DMS153 treated with DMSO at 0.1 percent for 48 hours (cell line): ENCODE measurements at regions not wholly inside any gene's neighbourhood (a gene's known extent, or its start where the extent isn't known, plus 50 kb on each side); places are given as distances from the start of the nearest gene placed in this dataset.
A peak's percentile ranks its signal among the peaks of the same experiment; 100 is the strongest.

Experiments used
- DNase-seq: peaks from one replicate; lab custom pipeline; 2025; ENCODE audit not compliant: unreplicated experiment; lab: John Stamatoyannopoulos, UW

DNA sequence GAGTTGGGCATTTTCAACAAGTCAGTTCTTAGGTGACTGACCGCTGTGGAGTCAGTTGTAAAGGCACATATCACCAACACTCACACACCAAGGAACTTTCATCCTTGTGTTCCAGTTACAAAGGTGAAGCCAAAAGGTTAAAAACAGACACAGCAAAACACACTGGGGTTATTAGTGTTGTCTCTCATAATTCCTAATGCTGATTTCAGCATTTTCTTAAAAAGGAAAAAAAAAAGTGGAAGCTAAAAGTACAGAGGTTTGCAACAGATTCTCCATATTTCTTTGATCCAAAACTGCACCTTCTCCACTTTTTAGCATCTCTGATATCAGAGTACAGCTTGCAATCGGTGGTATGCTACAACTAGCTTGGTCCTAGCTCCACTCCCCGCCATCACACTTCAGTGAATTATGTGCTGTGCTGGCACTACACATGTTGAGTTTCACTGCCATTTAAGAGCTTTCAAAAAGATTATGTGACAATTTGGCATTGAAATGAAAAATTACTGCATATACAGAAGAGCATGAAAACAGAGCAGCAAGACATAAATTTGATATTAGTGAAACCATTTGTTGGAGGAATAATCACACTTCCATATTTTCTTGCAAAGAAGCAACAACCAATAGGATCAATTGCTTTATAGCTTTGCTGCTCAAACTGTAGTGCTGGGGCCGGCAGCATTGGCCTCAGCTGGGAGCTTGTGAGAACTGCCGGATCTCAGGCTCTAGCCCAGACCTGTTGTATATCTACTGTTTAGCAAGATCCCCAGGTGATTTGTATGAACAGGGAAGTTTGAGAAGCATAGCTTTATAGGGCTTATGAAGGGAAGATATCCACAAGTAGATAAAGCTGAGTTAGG, 62.3 kb upstream of the DAPL1 start:
- DNase-seq, result no peak

DNA sequence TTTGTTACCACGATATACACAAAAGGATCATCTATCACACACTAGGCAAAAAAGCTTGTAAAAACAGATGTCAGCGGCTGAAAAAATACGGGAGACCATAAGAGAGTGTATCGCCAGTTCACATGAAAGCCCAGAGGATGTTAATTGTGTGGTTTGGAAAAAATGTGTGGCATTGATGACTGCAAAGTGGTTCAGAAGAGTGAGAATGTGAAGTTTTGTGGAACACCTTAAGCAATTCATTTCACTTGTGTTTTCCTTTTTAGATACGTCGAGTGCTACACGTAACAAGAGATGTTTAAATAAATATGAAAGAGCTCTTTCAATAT, 61.7 kb upstream of the DAPL1 start:
- no peak for DNase-seq

DNA sequence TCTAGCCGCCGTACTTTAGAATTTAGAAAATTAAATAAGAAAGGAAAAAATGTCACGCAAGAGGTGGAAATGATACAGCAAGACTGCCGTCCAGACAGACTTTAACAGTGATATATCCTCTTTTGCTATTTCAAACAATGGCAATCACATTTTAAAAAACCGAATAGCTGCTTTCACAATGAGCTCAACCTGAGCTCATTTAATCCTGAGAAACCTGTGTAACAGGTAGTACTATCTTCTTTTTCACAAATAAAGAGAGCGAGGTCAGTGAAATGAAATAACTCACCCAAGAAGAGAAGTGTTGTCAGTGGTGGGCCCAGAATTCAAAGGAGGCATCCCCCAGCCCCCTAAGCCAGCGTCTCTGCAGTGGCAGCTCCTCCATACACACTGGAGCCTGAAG, 60.7 kb upstream of the DAPL1 start:
- DNase-seq, result no peak

DNA sequence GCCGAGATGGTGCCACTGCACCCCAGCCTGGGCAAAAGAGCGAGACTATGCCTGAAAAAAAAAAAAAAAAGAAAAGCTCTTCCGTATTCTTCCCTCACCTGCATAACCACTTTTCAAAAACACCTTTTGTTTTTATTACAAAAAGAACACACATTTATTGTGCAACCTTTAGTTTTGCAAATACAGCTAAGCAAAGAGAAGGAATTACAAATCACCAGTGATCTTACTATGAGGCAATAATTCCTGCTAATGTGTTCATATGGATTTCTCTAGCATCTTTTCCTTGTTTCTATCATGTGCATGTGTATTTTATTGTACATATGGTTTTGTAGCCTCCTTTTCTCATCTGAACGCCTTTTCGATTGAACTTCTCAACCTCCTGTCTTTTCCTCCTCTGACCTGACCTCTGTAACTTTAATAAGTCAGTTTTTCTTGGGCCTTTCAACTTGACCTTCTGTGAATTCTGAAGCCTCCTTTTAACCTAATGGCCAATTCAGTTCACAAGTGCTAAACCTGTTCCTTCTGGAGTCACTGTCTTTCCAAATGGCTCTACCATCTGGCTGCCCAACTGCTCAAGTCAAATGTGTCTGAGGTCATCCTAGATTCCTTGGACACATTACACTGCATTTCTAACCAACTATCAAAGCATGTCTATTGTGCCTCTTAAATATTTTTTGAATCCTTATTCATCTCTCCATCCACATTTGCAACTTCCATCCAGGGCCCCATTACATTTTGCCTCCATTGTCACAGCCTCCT, 59.1 kb upstream of the DAPL1 start:
- DNase-seq, result no peak

DNA sequence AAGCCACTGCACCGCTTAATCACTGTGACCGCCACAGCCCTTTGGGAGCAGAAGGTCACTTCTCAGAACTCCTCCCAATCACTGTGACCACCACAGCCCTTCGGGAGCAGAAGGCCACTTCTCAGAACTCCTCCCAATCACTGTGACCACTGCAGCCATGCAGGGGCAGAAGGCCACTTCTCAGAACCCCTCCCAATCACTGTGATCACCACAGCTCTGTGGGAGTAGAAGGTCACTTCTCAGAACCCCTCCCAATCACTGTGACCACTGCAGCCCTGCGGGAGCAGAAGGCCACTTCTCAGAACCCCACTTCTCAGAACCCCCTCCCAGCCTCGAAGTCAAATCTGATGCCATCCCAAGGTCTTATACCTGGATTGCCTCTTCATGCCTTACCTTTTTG, 56.8 kb upstream of the DAPL1 start:
- no peak for DNase-seq

DNA sequence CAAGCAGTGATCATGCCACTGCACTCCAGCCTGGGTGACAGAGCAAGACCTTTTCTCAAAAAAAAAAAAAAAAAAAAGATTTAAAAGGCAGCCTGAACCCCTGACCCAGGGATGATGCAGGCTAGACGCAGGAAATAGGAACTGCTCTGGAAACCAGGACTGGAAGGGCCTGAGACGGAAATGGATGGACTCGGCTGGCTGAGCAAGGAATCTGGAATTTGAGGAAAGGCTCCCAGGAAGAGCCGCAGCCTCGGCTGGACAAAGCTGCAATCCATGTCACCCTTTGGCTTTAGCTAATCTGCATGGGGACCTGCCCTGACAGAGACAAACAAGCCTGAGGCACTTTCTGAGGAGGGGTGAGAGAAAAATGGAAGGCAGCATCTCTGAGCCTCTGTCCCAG, 55.0 kb upstream of the DAPL1 start:
- DNase-seq, result no peak

DNA sequence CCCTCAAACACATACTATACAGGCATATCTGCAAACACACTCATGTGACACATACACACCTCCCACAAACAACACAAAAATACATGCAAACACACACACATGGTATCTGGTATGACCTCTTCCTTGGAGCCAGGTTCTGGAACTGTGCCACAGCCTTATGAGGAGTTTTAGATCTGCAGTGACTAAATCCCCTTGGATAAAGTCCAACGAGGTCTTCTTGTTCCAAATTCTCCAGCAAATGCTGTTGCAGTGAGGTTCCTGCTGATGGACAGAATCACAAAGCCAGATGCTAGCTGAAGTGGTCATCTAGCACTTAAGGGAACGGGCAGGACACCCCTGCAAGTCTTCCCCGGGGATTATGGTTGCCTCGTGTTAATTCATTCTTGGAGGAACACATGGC, 54.5 kb upstream of the DAPL1 start:
- no peak for DNase-seq

DNA sequence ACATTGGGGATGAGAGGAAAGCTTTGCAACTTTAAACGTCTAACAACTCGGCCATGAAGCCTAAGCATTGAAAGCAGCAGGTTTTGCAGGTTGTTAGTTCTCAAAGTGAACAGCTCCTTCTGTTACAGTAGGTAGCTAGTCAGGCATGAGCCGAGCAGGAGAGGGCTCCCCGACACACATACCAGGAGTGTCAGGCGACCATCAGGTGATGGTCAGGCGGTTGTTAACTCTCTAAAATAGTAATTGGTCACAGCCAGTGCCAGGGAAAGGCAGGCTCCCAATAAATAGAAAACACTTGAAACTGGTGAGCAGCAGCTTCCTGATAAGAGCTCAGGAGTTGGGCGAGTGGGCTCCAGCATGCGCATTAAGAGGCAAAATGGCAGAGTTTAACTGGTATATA, 53.5 kb upstream of the DAPL1 start:
- no peak for DNase-seq

DNA sequence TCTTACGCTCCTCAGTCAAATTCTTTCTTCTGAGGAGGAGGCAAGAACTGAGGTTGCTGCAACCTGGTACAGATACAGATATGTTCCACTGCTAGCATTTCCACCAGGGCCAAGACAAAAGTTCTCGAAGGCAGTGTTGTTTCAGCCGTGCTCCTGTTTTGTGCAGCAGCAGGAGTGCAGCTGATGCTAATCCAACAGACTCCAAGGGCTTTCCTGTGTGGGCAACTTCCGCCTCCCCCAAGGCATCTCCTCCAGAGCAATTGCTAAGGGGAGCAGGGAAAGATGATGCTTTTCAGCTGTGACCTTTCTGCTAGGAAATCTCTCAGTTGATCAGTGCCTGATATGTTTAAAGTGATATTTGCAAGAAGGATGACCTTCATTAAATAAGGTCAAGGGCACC, 52.6 kb upstream of the DAPL1 start:
- DNase-seq, result no peak

DNA sequence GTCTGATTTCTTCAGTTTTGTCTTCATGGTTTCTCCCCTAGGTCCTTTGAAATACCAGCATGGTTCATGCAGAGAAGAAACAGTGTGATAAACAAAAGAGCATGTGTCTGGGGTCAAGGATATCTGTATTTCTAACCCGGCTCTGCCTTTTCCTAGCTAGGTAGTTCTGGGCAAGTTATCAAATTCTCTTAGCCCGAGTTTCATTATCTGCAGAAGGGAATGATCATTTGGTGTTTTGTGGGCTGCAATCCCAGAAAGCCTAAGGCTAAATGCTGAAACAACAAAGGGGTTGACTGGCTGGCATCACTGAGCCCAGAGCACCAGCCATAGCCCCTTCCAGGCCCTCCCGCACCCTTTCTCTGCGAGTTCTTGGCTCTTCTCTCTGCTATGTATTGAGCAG, 51.7 kb upstream of the DAPL1 start:
- no peak for DNase-seq

DNA sequence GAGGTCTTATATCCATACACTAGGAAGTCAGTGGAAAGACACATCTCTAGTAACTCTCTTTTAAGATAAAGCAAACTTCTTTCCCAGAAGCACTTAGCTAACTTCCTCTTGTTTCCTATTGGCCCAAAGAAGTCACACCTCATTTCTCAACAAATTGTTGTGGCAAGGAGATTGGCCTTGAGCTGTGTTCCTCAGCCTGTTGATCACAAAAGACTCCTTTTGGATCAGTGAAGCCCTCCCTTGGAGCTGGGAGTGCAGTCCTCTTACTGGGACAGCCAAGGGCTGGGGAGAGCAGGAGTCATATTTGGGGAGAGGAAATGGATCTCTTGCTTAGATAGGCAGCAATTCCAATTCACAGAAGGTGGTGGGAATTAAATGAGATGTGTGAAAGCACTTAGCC, 51.2 kb upstream of the DAPL1 start:
- DNase-seq, result no peak

DNA sequence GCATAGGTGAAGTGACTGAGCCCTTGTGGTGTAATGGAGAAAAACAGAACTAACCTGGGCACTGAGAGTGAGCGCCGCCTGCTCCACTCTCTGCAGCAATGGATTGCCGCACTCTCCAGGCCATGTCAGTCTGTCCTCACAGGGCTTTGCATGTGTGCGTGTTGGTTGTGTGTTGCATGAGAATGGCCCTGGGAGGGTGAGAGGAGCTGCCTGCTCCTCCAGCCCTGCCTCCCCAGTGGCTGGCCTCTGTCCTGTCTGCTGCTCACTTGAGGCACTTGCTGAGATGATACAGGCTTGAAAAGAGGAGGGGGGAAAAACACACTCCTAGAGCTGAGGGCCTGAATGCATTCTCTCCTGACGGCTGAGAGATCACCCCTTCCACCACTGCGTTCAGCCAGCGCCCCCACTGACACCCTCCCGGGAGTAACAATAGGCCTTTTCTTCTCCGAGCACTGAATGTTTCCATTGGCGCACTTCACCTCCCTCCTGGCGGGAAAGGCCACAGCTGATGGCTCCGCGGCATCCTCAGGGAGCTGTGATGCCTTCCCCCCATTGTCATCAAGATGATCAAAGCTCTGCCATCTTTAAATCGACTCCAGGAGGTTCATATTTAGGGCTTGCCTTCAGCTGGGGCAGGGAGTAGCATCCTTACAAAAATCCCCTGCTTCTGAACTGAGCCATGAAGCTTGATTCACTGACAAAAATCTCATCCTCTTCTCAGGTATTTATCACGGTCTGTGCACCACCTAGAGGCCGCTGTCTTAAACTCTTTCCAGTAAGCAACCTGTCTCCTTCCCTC, 49.9 kb upstream of the DAPL1 start:
- DNase-seq, result peak; percentile 62
